SKM-1 (cell line): ENCODE measurements at regions not wholly inside any gene's neighbourhood (a gene's known extent, or its start where the extent isn't known, plus 50 kb on each side); places are given as distances from the start of the nearest gene placed in this dataset.
"Not testable (repeated sequence)": the region's sequence is repeated elsewhere in the genome, so short reads cannot be mapped to it uniquely, and the experiment has no call there.

Experiments used
- DNase-seq: peaks from one replicate; lab custom pipeline; 2025; ENCODE audit not compliant: unreplicated experiment; lab: John Stamatoyannopoulos, UW

DNA sequence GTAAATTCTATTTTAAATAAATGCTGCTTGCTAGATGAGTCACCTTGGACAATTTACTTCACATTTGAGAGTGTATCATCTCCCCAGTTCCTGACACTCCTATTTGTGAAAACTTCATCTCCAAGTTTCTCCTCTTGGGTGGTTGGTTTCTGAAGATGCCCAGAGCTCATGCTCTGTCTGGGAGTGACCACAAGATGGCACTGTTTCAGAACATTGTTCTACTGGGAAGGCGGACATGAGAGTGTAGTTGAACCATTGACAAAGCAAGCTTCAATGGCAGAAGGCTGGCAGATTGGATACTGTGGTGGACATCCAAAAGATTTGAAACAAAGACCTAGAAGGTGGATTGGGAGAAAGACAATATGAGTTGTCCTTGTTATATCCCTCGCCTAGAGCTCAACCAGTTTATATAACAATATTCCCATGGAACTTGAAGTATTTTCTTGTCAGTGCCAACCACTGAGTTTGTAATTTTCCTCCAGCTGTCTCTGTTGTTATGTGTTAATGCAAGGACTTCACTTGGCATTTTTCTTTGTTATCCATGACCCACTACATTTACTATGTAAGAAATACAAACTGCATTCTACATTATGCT is 234.3 kb upstream of the ANKH start:
- peak; percentile 38 for DNase-seq

GRCh38 chr5:15103864-15104263 is 232.3 kb upstream of the ANKH start:
- no peak for DNase-seq

DNA sequence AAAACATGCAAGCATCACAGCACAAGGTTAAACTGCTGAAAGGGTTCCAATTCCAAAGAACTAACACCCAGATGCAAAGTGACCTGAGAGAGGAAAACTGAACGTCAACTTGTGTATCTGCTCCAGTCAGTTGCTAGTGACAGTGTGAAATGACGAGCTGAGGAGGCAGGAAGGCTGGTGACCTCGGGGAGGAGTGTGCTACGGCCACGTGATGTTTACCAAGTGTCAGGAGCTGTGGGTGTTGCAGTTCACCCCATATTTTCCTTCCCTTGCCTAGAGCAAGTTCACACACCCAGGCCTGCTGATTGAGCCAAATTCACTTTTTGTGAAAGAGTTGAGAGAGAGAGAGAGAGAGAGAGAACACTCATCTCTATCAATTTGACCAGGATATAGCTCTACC is 231.6 kb upstream of the ANKH start:
- no peak for DNase-seq

DNA sequence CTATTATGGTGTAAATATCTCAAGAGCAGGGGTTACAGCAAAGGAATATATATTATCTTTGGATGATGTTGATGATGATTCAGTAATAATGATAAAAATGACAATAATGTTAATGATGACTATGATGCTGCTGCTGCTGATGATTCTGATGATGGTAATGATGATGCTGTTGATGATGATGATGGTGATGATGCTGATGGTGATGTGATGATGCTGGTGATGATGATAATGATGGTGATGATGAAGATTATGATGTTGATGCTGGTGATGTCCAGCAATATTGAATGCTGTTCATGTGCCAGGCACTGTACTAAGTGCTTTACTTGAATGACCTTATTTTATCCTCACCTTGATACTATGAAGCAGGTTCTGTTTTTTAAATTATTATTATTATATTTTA is 226.0 kb upstream of the ANKH start:
- no peak for DNase-seq

DNA sequence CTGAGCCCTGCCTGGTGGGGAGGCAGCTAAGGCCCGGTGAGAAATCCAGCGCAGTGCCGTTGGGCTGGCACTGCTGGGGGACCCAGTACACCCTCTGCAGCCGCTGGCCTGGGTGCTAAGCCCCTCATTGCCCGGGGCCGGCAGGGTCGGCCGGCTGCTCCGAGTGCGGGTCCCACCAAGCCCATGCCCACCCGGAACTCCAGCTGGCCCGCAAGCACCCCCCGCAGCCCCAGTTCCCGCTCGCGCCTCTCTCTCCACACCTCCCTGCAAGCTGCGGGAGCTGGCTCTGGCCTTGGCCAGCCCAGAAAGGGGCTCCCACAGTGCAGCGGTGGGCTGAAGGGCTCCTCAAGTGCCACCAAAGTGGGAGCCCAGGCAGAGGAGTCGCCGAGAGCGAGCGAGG is 225.1 kb upstream of the ANKH start:
- DNase-seq = not testable (repeated sequence)

GRCh38 chr5:15092801-15093200 is 221.2 kb upstream of the ANKH start:
- DNase-seq = no peak

DNA sequence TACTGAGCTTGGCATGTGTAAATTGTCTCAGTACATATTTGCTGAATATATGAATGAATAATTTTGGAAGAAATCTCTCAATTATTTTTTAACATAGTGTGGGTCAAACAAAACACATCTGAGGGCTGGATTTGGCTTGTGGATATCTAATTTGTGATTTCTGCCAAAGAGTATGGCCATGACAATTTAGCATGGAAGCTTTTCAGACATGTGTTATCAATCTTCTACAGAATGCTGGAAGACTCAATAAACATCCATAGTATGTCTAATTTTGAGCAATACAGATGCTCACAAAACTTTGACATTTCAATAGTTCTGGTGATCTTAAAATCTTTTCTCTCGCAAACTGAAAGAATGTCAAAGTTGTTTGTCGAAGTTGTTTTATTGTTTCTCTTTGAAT is 214.1 kb upstream of the ANKH start:
- DNase-seq = no peak

DNA sequence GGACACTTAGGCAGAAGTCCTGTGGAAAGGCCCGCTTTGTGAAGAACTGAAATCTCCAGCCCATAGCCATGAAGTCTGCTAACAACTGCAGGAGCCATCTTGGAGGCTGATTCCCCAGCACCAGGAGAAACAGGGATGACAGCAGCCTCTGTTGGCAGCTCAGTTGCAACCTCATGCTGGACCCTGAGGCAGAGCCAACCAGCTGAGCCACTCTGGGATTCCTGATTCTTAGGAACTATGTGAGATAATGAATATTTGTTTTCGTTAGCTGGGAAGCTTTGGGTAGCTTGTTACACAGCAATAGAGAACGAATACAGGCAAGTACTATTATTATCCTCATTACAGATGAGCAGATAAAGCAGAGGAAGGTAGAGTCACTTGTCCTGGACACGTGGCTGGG is 210.5 kb upstream of the ANKH start:
- no peak for DNase-seq

DNA sequence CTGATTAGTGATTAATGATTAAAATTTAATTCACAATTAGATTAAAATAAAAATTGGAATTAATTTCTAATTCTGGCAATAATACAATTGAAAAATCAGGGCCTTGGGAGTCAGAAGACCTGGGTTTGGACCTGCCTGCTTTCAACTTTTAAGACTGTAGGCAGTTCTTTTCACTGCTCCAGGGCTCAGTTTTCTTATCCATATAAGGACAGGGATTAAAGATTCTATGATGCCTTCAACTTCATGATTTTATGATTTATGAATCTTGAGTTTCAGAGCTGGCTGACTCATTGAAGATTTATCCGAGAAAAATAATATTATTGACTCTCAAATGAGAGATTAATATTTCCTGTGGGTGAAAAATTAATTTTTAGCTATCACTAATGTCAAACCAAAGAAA is 208.6 kb upstream of the ANKH start:
- DNase-seq = no peak

DNA sequence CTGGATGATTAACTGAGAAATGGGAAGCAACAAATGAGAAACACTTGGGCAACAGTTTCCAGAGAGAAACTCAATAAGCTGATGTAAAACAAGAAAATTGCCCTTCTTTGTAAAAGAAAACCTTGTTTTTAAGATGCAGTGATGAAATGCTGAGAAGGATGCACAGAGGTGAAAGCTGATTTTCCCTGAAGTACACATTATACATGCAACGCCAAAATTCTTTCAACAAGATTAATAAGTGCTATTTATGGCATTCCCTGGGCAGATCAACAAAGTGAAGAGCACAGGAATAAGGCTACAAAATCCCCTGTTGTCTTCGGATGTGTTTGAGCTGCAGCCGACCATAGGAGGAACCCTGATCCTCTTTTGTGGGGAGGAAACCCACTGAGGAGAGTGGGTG is 208.0 kb upstream of the ANKH start:
- DNase-seq = no peak

GRCh38 chr5:15074651-15075050 is 203.1 kb upstream of the ANKH start:
- DNase-seq = no peak

- no peak for DNase-seq
Observed at GRCh38 chr5:15073453-15073852, 201.9 kb upstream of the ANKH start.

DNA sequence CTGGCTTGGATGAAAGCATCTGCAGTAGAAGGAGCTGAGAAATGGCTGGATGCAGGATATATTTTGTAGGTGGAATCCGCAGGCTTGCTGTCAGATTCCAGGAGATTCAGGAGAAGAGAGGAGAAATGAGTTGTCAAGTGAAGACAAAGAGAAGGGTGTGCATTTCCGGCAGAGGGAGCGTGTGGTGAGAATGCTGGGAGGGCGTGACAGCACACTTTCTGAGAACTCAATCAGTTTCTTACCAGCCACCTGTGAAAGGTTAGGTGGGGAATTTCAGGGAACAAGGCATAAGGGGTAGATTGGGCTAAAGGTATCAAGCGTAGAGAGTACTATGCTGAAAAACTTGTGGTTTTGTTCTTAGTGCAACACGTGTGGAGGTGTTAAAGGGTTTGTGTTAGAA is 199.3 kb upstream of the ANKH start:
- DNase-seq = no peak

DNA sequence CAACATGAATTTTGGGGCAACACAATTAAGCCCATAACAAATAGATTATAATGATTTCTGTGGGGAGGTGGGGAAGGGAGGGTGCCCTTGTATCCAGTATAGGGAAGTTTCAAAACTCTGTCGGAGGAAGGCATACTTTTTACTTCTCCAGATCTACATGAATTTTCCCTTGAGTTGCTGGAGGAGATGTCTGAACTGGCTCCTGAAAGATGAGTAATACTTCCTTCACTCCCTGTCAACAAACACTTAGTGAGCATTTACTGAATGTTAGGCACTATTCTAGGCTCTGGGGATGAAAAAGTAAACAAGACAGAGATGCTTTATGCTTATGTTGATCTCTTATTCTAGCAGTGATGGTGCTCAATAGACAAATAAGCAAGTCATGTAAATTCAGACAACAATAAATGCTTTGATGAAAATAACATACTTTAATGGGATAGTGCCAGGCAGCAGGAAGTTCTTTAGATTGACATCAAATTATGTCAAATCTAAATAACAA is 197.9 kb upstream of the ANKH start:
- no peak for DNase-seq

- no peak for DNase-seq
Observed at GRCh38 chr5:15065091-15065490, 193.5 kb upstream of the ANKH start.

GRCh38 chr5:15064396-15064795 is 192.8 kb upstream of the ANKH start:
- no peak for DNase-seq

DNA sequence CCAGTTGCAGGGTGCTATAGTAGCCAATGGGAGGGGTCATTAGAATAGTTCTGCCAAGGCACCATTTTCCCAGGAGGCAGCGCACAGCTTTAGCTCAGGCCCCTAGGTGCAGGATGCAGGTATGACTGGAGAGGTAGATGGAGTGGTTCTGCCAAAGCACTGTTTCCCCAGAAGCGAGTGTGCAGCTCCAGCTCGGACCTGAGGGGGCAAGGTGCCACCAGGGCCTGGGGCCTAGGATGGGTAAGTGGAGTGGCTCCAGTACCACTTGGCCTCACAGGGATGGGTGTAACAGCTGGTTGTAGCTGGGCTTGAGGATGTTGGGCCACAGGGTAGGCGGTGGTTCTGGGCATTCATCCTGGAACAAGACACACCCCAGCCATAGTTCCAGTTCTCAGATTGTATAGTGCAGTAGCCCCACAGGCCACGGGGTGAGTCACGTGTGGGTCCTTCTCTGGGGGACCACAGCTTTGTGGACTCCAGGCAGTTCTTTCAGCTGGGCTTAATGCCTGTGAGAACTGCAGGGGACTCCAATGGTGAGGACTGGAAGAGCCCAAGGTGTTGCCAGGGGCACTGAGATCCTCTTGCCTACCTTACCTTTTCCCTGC is 185.5 kb upstream of the ANKH start:
- no peak for DNase-seq

- DNase-seq = no peak
Observed at GRCh38 chr5:15044521-15044920, 172.9 kb upstream of the ANKH start.

GRCh38 chr5:15037247-15037908 is 165.8 kb upstream of the ANKH start:
- DNase-seq = no peak

GRCh38 chr5:15034379-15034778 is 162.8 kb upstream of the ANKH start:
- no peak for DNase-seq

DNA sequence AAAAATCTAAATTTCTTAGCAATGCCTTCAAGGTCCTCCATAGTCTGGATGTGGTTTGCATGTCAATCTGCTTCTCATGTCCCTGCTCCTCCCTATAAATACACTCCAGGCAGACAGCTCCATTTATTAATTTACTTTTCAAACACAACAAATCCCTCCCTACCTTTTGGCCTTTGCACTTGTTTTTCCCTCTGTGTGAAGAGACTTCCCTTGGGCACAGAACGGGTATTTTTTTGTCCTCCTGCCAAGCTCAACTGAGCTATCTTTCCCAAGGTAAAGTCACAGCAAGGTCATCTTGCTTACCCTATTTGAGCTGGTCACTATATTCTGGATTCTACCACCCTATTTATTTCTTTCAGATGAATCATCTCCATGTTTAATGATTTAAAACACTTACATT is 159.6 kb upstream of the ANKH start:
- DNase-seq = no peak

- no peak for DNase-seq
Observed at GRCh38 chr5:15027764-15028163, 156.2 kb upstream of the ANKH start.

DNA sequence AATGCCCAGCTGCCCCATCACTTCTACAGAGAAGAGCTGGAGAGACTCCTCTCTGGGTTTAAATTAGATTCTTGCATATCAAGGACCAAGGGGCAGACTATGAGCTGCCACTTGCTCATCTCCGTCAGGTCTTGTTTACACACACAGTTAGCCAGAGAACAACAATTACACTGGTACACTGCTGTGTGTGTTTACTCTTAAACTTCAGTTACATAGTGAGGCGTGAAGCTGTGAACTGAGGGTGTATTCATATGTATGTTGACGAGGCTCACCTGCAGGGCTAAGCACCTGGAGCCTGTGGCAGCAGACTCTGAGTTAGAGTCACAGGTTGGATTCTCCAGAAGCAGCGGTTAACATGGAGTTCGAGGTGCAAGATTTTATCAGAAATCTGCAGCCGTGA is 155.4 kb upstream of the ANKH start:
- no peak for DNase-seq
